HFFc6 (cell line): ENCODE measurements at regions not wholly inside any gene's neighbourhood (a gene's known extent, or its start where the extent isn't known, plus 50 kb on each side); places are given as distances from the start of the nearest gene placed in this dataset.

Source experiments
- DNase-seq: peaks from one replicate; pipeline ENCODE4 v3.0.0-alpha.2; 2018
- H3K27ac Mint-ChIP-seq: 2 replicates; pipeline ENCODE4 v1.8.0; 2020; ENCODE audit warnings: mild to moderate bottlenecking, mixed read lengths
- H3K27me3 Mint-ChIP-seq: 2 replicates; pipeline ENCODE4 v1.8.0; 2021; ENCODE audit warnings: mild to moderate bottlenecking, moderate library complexity, mixed read lengths; ENCODE audit not compliant: insufficient read depth
- H3K36me3 Mint-ChIP-seq: 2 replicates; pipeline ENCODE4 v1.8.0; 2021; ENCODE audit warnings: low read depth, mixed read lengths
- H3K4me1 Mint-ChIP-seq: 2 replicates; pipeline ENCODE4 v1.8.0; 2020; ENCODE audit warnings: low read depth, mixed read lengths
- H3K4me3 Mint-ChIP-seq: 2 replicates; pipeline ENCODE4 v1.8.0; 2020; ENCODE audit warnings: mild to moderate bottlenecking, moderate library complexity, mixed read lengths
- H3K9me3 Mint-ChIP-seq: 2 replicates; pipeline ENCODE4 v1.8.0; 2020; ENCODE audit warnings: mild to moderate bottlenecking, mixed read lengths
- TF ChIP-seq, protein P1 (sequence below): fragments of 200-600 bp; sonication (generic); IDR thresholded peaks from 2 replicates; pipeline ENCODE4 v1.5.0; 2021; ENCODE audit warnings: antibody characterized with exemption, mild to moderate bottlenecking

DNA sequence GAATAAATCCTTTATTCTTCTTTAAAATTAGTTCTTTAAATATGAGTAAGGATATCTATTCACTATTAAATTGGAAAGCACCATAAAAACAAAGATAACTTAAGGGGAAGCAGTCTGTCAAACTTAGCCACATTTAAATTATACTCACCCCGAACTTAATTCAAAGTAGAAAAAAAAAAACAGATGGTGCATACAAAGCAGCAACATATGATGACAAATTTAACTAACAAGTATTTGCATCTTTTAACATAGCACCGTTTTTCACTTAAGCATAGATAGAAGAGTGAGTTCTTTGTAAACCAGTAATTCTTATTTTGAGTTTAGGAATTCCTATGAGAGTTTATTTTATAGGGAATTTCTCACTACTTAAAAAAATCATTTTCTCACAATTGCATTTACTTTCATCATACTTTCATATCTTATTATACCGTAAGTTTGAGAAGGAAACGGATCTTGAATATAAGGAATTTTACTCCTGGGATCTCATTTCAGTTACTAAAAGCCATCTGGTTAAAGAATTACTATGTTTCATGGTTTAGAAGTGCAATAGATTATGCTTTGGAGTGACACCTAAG is 828.2 kb upstream of the MAP3K7 start:
- no peak for DNase-seq
- Mint-ChIP-seq H3K36me3 (peaks cover 4% of the 10 kb centered on the region; the same call in 1 of the 2 replicates), H3K27ac (no peak overlapping the region), H3K27me3 (no peaks in the 10 kb centered on the region; the same call in 1 of the 2 replicates), H3K4me3 (no peak overlapping the region), H3K4me1 (no peaks in the 10 kb centered on the region), H3K9me3 (peaks cover 47% of the 10 kb centered on the region)
- TF ChIP-seq, protein P1, sequence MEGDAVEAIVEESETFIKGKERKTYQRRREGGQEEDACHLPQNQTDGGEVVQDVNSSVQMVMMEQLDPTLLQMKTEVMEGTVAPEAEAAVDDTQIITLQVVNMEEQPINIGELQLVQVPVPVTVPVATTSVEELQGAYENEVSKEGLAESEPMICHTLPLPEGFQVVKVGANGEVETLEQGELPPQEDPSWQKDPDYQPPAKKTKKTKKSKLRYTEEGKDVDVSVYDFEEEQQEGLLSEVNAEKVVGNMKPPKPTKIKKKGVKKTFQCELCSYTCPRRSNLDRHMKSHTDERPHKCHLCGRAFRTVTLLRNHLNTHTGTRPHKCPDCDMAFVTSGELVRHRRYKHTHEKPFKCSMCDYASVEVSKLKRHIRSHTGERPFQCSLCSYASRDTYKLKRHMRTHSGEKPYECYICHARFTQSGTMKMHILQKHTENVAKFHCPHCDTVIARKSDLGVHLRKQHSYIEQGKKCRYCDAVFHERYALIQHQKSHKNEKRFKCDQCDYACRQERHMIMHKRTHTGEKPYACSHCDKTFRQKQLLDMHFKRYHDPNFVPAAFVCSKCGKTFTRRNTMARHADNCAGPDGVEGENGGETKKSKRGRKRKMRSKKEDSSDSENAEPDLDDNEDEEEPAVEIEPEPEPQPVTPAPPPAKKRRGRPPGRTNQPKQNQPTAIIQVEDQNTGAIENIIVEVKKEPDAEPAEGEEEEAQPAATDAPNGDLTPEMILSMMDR, result no peak

DNA sequence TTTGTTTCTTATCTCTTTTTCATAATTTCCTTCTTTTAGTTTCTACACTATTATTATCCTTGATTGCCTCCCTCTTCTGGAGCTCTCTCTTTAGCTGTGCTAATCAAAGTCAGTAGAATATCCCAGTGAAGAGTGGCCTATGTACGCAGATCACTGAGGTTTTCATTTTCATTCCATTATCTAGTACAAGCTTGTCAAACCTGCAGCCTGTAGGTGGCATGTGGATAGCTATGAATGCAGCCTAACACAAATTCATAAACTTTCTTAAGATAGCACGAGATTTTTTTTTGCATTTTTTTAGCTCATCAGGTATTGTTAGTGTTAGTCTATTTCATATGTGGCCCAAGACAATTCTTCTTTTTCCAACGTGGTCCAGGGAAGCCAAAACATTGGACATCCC is 825.7 kb upstream of the MAP3K7 start:
- Mint-ChIP-seq H3K36me3 (peaks cover 4% of the 10 kb centered on the region; the same call in 1 of the 2 replicates), H3K9me3 (peaks cover 42% of the 10 kb centered on the region), H3K4me3 (no peak overlapping the region), H3K4me1 (no peaks in the 10 kb centered on the region), H3K27ac (no peak overlapping the region), H3K27me3 (no peaks in the 10 kb centered on the region)
- TF ChIP-seq, protein P1, result no peak
- DNase-seq, result no peak

DNA sequence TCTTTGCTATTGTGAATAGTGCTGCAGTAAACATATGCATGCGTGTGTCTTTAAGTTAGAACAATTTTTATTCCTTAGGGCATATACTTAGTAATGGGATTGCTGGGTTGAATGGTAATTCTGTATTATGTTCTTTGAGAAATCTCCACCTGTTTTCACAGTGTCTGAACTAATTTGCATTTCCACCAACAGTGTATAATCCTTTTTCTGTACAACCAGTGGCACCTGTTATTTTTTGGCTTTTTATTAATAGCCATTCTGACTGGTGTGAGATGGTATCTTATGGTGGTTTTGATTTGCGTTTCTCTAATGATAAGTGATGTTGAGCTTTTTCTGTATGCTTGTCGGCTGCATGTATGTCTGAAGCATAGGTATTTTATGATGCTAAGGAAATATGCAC is 820.8 kb upstream of the MAP3K7 start:
- DNase-seq, result no peak
- H3K9me3 Mint-ChIP-seq, result peaks cover 66% of the 10 kb centered on the region
- H3K4me3 Mint-ChIP-seq, result no peak overlapping the region
- TF ChIP-seq, protein P1, result no peak
- H3K27me3 Mint-ChIP-seq, result no peaks in the 10 kb centered on the region
- H3K27ac Mint-ChIP-seq, result no peak overlapping the region
- no peaks in the 10 kb centered on the region for H3K4me1 Mint-ChIP-seq
- peaks cover 4% of the 10 kb centered on the region; the same call in 1 of the 2 replicates for H3K36me3 Mint-ChIP-seq

DNA sequence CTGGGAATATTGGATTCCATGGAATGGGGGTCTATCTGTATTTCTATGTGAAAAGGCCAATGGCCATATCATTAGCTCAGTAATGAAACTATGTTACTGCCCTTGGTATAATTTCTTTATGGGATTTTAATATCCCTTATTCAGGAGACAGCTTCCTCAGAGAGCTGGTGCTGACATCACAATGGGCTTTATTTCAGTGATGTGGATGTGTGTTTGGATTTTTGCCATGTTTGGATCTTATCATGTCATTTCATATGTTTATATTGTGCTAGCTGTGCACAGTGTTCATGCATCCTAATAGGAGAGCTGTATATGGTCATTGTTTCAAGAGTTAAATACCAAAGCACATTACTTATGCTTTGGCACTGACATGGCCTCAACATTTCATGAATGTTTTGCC is 806.1 kb upstream of the MAP3K7 start:
- no peaks in the 10 kb centered on the region; the same call in 1 of the 2 replicates for H3K36me3 Mint-ChIP-seq
- TF ChIP-seq, protein P1, result no peak
- H3K4me3 Mint-ChIP-seq, result no peak overlapping the region
- no peak for DNase-seq
- peaks cover 59% of the 10 kb centered on the region for H3K9me3 Mint-ChIP-seq
- H3K27me3 Mint-ChIP-seq, result no peaks in the 10 kb centered on the region
- H3K27ac Mint-ChIP-seq, result no peak overlapping the region
- H3K4me1 Mint-ChIP-seq, result no peaks in the 10 kb centered on the region

DNA sequence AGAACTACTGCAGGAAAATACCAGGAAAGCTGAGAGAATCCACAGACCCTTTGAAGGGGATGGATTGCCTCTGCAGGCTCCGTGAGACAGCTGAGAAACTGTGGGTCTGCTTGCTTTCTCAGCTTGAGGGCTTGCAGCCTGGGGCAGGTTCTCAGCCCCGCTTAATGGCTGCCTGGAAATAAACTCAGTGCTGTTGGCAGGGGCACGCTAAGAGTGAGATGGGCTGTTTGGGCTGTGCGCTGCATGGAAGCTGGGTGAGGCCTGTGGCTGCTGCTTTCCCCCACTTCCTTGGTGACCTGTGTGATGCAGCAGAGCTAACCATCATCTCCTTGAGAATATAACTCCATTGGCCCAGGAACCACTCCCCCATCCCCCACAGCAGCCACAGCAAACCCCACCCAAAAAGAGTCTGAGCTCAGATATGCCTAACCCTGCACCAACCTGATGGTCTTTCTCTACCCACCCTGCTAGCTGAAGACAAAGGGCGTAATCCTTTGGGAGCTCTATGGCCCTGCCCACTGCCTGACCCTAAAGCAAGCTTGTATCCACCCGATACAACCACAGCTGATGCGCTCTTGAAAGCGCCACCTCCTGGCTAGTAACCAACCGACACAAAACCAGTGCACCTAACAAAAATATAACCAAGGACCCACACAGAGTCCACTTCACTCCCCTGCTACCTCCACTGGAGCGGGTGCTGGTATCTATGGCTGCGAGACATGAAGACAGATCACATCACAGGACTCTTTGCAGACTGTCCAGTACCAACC is 800.6 kb upstream of the MAP3K7 start:
- TF ChIP-seq, protein P1, result no peak
- no peak overlapping the region for H3K27ac Mint-ChIP-seq
- peaks cover 64% of the 10 kb centered on the region for H3K9me3 Mint-ChIP-seq
- H3K4me1 Mint-ChIP-seq, result no peaks in the 10 kb centered on the region
- no peak for DNase-seq
- H3K4me3 Mint-ChIP-seq, result no peak overlapping the region
- H3K27me3 Mint-ChIP-seq, result no peaks in the 10 kb centered on the region
- no peaks in the 10 kb centered on the region for H3K36me3 Mint-ChIP-seq
